Activated CD4-positive, alpha-beta T cell treated with anti-CD3 and anti-CD28 coated beads, Interleukin-2, amount 10 ng/mL, durations not matched to agents 7 days and 5 days (primary cell): ENCODE measurements at regions not wholly inside any gene's neighbourhood (a gene's known extent, or its start where the extent isn't known, plus 50 kb on each side); places are given as distances from the start of the nearest gene placed in this dataset.

Experiments
- CTCF ChIA-PET: fragments of 350-600 bp; sonication (Branson Sonifier 250); formaldehyde crosslinking; loops from one replicate; lab custom pipeline; 2021; ENCODE audit warnings: antibody characterized with exemption; lab: Charles Lee
- POLR2A ChIA-PET: fragments of 350-600 bp; sonication (Branson Sonifier 250); formaldehyde crosslinking; loops from one replicate; lab custom pipeline; 2021; ENCODE audit warnings: antibody characterized with exemption; lab: Charles Lee
- DNase-seq: peaks from one replicate; pipeline ENCODE4 v3.0.0-alpha.2; 2020
- H3K27ac Mint-ChIP-seq: one replicate; pipeline ENCODE4 v1.8.0; 2021; ENCODE audit warnings: mild to moderate bottlenecking, moderate library complexity, mixed read lengths
- H3K27me3 Mint-ChIP-seq: one replicate; pipeline ENCODE4 v1.8.0; 2021; ENCODE audit warnings: mixed read lengths
- H3K36me3 Mint-ChIP-seq: one replicate; pipeline ENCODE4 v1.8.0; 2021; ENCODE audit warnings: low read depth, mixed read lengths
- H3K4me1 Mint-ChIP-seq: one replicate; pipeline ENCODE4 v1.8.0; 2021; ENCODE audit warnings: mixed read lengths
- H3K4me3 Mint-ChIP-seq: one replicate; pipeline ENCODE4 v1.8.0; 2021; ENCODE audit warnings: mild to moderate bottlenecking, moderate library complexity, mixed read lengths
- H3K9me3 Mint-ChIP-seq: one replicate; pipeline ENCODE4 v1.8.0; 2021; ENCODE audit warnings: mixed read lengths

GRCh38 chr2:8154936-8155335 is 526.9 kb upstream of the ID2 start:
- POLR2A ChIA-PET = no interaction called here
- Mint-ChIP-seq H3K4me1 (peaks cover 28% of the 10 kb centered on the region), H3K4me3 (no peak overlapping the region), H3K9me3 (peaks cover 27% of the 10 kb centered on the region), H3K27me3 (no peaks in the 10 kb centered on the region), H3K36me3 (peaks cover 5% of the 10 kb centered on the region), H3K27ac (no peak overlapping the region)
- no peak for DNase-seq
- CTCF ChIA-PET = interaction anchor here (1.1 to 1.4 kb wide), 2 partner anchors 9 to 18 kb away, joined by 3 read pairs; no protein-coding TSS in a partner anchor

- peaks cover 5% of the 10 kb centered on the region for H3K36me3 Mint-ChIP-seq
Observed at GRCh38 chr2:8157621-8158430, 524.0 kb upstream of the ID2 start.

GRCh38 chr2:8158711-8159110 is 523.1 kb upstream of the ID2 start:
- no peak overlapping the region for H3K4me3 Mint-ChIP-seq
- DNase-seq = no peak
- H3K4me1 Mint-ChIP-seq = peaks cover 13% of the 10 kb centered on the region
- ChIA-PET POLR2A (no interaction called here), CTCF (no interaction called here)
- H3K9me3 Mint-ChIP-seq = peaks cover 18% of the 10 kb centered on the region
- no peak overlapping the region for H3K27ac Mint-ChIP-seq
- H3K27me3 Mint-ChIP-seq = no peaks in the 10 kb centered on the region
- peaks cover 4% of the 10 kb centered on the region for H3K36me3 Mint-ChIP-seq

More at GRCh38 chr2:8157621-8158430, 524.0 kb upstream of the ID2 start:
- Mint-ChIP-seq H3K9me3 (peaks cover 22% of the 10 kb centered on the region), H3K4me3 (no peak overlapping the region), H3K27ac (no peak overlapping the region), H3K4me1 (peaks cover 22% of the 10 kb centered on the region), H3K27me3 (no peaks in the 10 kb centered on the region)
- POLR2A ChIA-PET = no interaction called here
- no peak for DNase-seq
- CTCF ChIA-PET = interaction anchor here (0.9 kb wide), 1 partner anchor 18 kb away, joined by 5 read pairs; no protein-coding TSS in a partner anchor

- Mint-ChIP-seq H3K4me1 (peaks cover 10% of the 10 kb centered on the region), H3K9me3 (peaks cover 17% of the 10 kb centered on the region), H3K27ac (no peak overlapping the region), H3K27me3 (no peaks in the 10 kb centered on the region), H3K36me3 (peaks cover 2% of the 10 kb centered on the region), H3K4me3 (no peak overlapping the region)
- CTCF ChIA-PET = interaction anchor here (1.3 kb wide), 1 partner anchor 10 kb away, joined by 6 read pairs; no protein-coding TSS in a partner anchor
- no peak for DNase-seq
- POLR2A ChIA-PET = no interaction called here
Observed at GRCh38 chr2:8159211-8159965, 522.5 kb upstream of the ID2 start.

GRCh38 chr2:8159966-8160603 is 521.8 kb upstream of the ID2 start:
- Mint-ChIP-seq H3K27me3 (no peaks in the 10 kb centered on the region), H3K9me3 (peaks cover 13% of the 10 kb centered on the region), H3K4me3 (no peak overlapping the region), H3K4me1 (peaks cover 3% of the 10 kb centered on the region), H3K27ac (no peak overlapping the region), H3K36me3 (peaks cover 2% of the 10 kb centered on the region)
- ChIA-PET CTCF (interaction anchor here (1.3 kb wide), 1 partner anchor 9 kb away, joined by 6 read pairs; no protein-coding TSS in a partner anchor), POLR2A (no interaction called here)
- no peak for DNase-seq

GRCh38 chr2:8160959-8161358 is 520.9 kb upstream of the ID2 start:
- POLR2A ChIA-PET = no interaction called here
- CTCF ChIA-PET = no interaction called here
- no peak overlapping the region for H3K4me3 Mint-ChIP-seq
- H3K9me3 Mint-ChIP-seq = peaks cover 14% of the 10 kb centered on the region
- H3K36me3 Mint-ChIP-seq = peaks cover 2% of the 10 kb centered on the region
- no peak for DNase-seq
- no peaks in the 10 kb centered on the region for H3K4me1 Mint-ChIP-seq
- no peak overlapping the region for H3K27ac Mint-ChIP-seq
- H3K27me3 Mint-ChIP-seq = no peaks in the 10 kb centered on the region

- H3K4me3 Mint-ChIP-seq = no peak overlapping the region
- no peaks in the 10 kb centered on the region for H3K4me1 Mint-ChIP-seq
- no peaks in the 10 kb centered on the region for H3K27me3 Mint-ChIP-seq
- H3K27ac Mint-ChIP-seq = no peak overlapping the region
- no peaks in the 10 kb centered on the region for H3K36me3 Mint-ChIP-seq
- ChIA-PET CTCF (no interaction called here), POLR2A (no interaction called here)
- no peak for DNase-seq
- H3K9me3 Mint-ChIP-seq = peaks cover 8% of the 10 kb centered on the region
Observed at GRCh38 chr2:8162552-8162951, 519.3 kb upstream of the ID2 start.

GRCh38 chr2:8165550-8165949 is 516.3 kb upstream of the ID2 start:
- Mint-ChIP-seq H3K36me3 (no peaks in the 10 kb centered on the region), H3K27ac (no peak overlapping the region), H3K27me3 (no peaks in the 10 kb centered on the region), H3K4me1 (peaks cover 2% of the 10 kb centered on the region), H3K4me3 (no peak overlapping the region), H3K9me3 (peaks cover 4% of the 10 kb centered on the region)
- CTCF ChIA-PET = no interaction called here
- DNase-seq = no peak
- POLR2A ChIA-PET = no interaction called here

GRCh38 chr2:8168022-8168717 is 513.7 kb upstream of the ID2 start:
- ChIA-PET CTCF (interaction anchor here (0.6 to 2.3 kb wide), 2 partner anchors 8 to 461 kb away, joined by 3 to 6 read pairs; no protein-coding TSS in a partner anchor), POLR2A (no interaction called here)
- peaks cover 2% of the 10 kb centered on the region for H3K4me1 Mint-ChIP-seq
- no peak for DNase-seq
- no peaks in the 10 kb centered on the region for H3K27me3 Mint-ChIP-seq
- H3K36me3 Mint-ChIP-seq = no peaks in the 10 kb centered on the region
- no peak overlapping the region for H3K27ac Mint-ChIP-seq
- H3K9me3 Mint-ChIP-seq = peaks cover 4% of the 10 kb centered on the region
- no peak overlapping the region for H3K4me3 Mint-ChIP-seq

GRCh38 chr2:8168876-8169424 is 512.9 kb upstream of the ID2 start:
- peaks cover 4% of the 10 kb centered on the region for H3K9me3 Mint-ChIP-seq
- ChIA-PET POLR2A (no interaction called here), CTCF (interaction anchor here (0.6 to 2.3 kb wide), 2 partner anchors 9 to 460 kb away, joined by 3 to 6 read pairs; no protein-coding TSS in a partner anchor)
- no peaks in the 10 kb centered on the region for H3K36me3 Mint-ChIP-seq
- DNase-seq = no peak
- peaks cover 2% of the 10 kb centered on the region for H3K4me1 Mint-ChIP-seq
- no peak overlapping the region for H3K4me3 Mint-ChIP-seq
- H3K27ac Mint-ChIP-seq = no peak overlapping the region
- H3K27me3 Mint-ChIP-seq = no peaks in the 10 kb centered on the region

GRCh38 chr2:8169443-8169842 is 512.4 kb upstream of the ID2 start:
- H3K4me1 Mint-ChIP-seq = peaks cover 2% of the 10 kb centered on the region
- H3K4me3 Mint-ChIP-seq = no peak overlapping the region
- H3K9me3 Mint-ChIP-seq = peaks cover 4% of the 10 kb centered on the region
- DNase-seq = no peak
- H3K27ac Mint-ChIP-seq = no peak overlapping the region
- ChIA-PET POLR2A (no interaction called here), CTCF (interaction anchor here (1.0 to 2.3 kb wide), 2 partner anchors 9 to 223 kb away, joined by 3 to 6 read pairs; no protein-coding TSS in a partner anchor)
- H3K36me3 Mint-ChIP-seq = no peaks in the 10 kb centered on the region
- no peaks in the 10 kb centered on the region for H3K27me3 Mint-ChIP-seq
